ENCODE measurements at regions not wholly inside any gene's neighbourhood (a gene's known extent, or its start where the extent isn't known, plus 50 kb on each side); places are given as distances from the start of the nearest gene placed in this dataset.

- no peak for TF ChIP-seq REST (IDR thresholded peaks at IDR 0.05; ENCODE audit: low read depth)
- TF ChIP-seq CREB1 (IDR thresholded peaks at IDR 0.05; ENCODE audit: low read depth): no peak
- TF ChIP-seq MAX (IDR thresholded peaks at IDR 0.05): no peak
These were observed 63.3 kb downstream of the NOG start for GRCh38 chr17:56656701-56657327.
